DND-41 (cell line): ENCODE measurements at regions not wholly inside any gene's neighbourhood (a gene's known extent, or its start where the extent isn't known, plus 50 kb on each side); places are given as distances from the start of the nearest gene placed in this dataset.

Source experiments
- ATAC-seq: fragments of 200-7000 bp; cut with Tn5 transposase; 3 replicates; pipeline ENCODE4 v1.9.1; 2021; ENCODE audit warnings: low read depth; ENCODE audit not compliant: insufficient read depth
- DNase-seq: peaks from one replicate; pipeline ENCODE4 v3.0.0-alpha.2; 2020
- H2AFZ ChIP-seq: 2 replicates; pipeline ENCODE4 v1.6.0; 2012; ENCODE audit warnings: low read depth, low read length
- H3K27ac ChIP-seq: 2 replicates; pipeline ENCODE4 v1.5.1; 2012; ENCODE audit warnings: low read length, inconsistent platforms
- H3K27me3 ChIP-seq: fragments of 200-600 bp; sonication (generic); 2 replicates; pipeline ENCODE4 v1.6.0; 2012; ENCODE audit warnings: low read length, mild to moderate bottlenecking, inconsistent platforms; ENCODE audit not compliant: insufficient read depth, poor library complexity
- H3K36me3 ChIP-seq: 2 replicates; pipeline ENCODE4 v1.5.1; 2012; ENCODE audit warnings: low read length, inconsistent platforms; ENCODE audit not compliant: insufficient read depth
- H3K4me1 ChIP-seq: 2 replicates; pipeline ENCODE4 v1.5.1; 2012; ENCODE audit warnings: mild to moderate bottlenecking, low read length; ENCODE audit not compliant: insufficient read depth
- H3K4me2 ChIP-seq: 2 replicates; pipeline ENCODE4 v1.6.0; 2012; ENCODE audit warnings: mild to moderate bottlenecking, moderate library complexity, low read length, inconsistent platforms; ENCODE audit not compliant: insufficient read depth
- H3K4me3 ChIP-seq, 2 experiments: fragments of 200-600 bp in 1 of 2; shearing (Covaris generic) in 1 of 2; 2 replicates each; pipeline ENCODE4 v1.5.1; 2012 to 2016; ENCODE audit warnings: inconsistent platforms in 2 of 2, low read length in 2 of 2, mild to moderate bottlenecking in 2 of 2, low read depth in 1 of 2, moderate library complexity in 1 of 2
- H3K79me2 ChIP-seq: 2 replicates; pipeline ENCODE4 v1.6.0; 2012; ENCODE audit warnings: low read length, inconsistent platforms; ENCODE audit not compliant: insufficient read depth
- H3K9ac ChIP-seq: 2 replicates; pipeline ENCODE4 v1.6.0; 2012; ENCODE audit warnings: low read depth, mild to moderate bottlenecking, inconsistent platforms, low read length, moderate library complexity
- H3K9me3 ChIP-seq: 2 replicates; pipeline ENCODE4 v1.5.1; 2012; ENCODE audit warnings: low read length, moderate library complexity, mild to moderate bottlenecking, inconsistent platforms; ENCODE audit not compliant: insufficient read depth, severe bottlenecking
- H4K20me1 ChIP-seq: 2 replicates; pipeline ENCODE4 v1.6.0; 2012; ENCODE audit warnings: low read length; ENCODE audit not compliant: insufficient read depth
- EZH2 ChIP-seq: IDR thresholded peaks from 3 replicates; pipeline ENCODE4 v1.6.1; 2012; ENCODE audit warnings: borderline replicate concordance, low read depth, mild to moderate bottlenecking, moderate library complexity, low read length, inconsistent platforms; ENCODE audit not compliant: severe bottlenecking
- TF ChIP-seq, protein P1 (sequence below): IDR thresholded peaks from 2 replicates; pipeline ENCODE4 v1.5.1; 2012; ENCODE audit warnings: borderline replicate concordance, low read length, moderate library complexity, mild to moderate bottlenecking; ENCODE audit not compliant: poor library complexity, severe bottlenecking; ENCODE audit errors: extremely low read depth

DNA sequence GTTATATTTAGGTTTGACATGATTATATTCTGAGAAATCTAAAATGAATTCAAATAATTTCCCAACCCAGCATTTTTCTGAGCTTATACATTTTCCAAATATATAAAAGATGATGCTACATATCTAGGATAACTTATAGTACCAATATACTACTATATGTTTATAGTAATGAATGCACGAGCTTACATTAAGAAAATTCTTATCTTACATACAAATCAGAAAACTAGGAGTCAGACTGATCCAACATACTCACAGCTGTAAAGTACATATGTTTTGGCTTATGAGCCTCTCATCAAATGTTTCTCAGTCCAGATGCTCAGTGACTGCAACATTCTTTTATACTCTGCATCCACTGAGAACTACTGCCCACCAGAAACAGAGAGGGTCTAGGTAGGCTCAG is 491.3 kb upstream of the KLF12 start:
- no peak overlapping the region for H3K9ac ChIP-seq
- H3K79me2 ChIP-seq, result no peaks in the 10 kb centered on the region
- H3K27ac ChIP-seq, result no peak overlapping the region
- no peak overlapping the region for H3K4me3 ChIP-seq
- H3K9me3 ChIP-seq, result no peaks in the 10 kb centered on the region
- no peak overlapping the region for H2AFZ ChIP-seq
- no peaks in the 10 kb centered on the region for H3K4me1 ChIP-seq
- H3K36me3 ChIP-seq, result no peaks in the 10 kb centered on the region
- no peaks in the 10 kb centered on the region for H4K20me1 ChIP-seq
- H3K27me3 ChIP-seq, result no peaks in the 10 kb centered on the region
- TF ChIP-seq, protein P1, sequence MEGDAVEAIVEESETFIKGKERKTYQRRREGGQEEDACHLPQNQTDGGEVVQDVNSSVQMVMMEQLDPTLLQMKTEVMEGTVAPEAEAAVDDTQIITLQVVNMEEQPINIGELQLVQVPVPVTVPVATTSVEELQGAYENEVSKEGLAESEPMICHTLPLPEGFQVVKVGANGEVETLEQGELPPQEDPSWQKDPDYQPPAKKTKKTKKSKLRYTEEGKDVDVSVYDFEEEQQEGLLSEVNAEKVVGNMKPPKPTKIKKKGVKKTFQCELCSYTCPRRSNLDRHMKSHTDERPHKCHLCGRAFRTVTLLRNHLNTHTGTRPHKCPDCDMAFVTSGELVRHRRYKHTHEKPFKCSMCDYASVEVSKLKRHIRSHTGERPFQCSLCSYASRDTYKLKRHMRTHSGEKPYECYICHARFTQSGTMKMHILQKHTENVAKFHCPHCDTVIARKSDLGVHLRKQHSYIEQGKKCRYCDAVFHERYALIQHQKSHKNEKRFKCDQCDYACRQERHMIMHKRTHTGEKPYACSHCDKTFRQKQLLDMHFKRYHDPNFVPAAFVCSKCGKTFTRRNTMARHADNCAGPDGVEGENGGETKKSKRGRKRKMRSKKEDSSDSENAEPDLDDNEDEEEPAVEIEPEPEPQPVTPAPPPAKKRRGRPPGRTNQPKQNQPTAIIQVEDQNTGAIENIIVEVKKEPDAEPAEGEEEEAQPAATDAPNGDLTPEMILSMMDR, result no peak
- TF ChIP-seq EZH2, result no peak
- no peak for DNase-seq
- no peak overlapping the region for H3K4me2 ChIP-seq
- no peak for ATAC-seq

DNA sequence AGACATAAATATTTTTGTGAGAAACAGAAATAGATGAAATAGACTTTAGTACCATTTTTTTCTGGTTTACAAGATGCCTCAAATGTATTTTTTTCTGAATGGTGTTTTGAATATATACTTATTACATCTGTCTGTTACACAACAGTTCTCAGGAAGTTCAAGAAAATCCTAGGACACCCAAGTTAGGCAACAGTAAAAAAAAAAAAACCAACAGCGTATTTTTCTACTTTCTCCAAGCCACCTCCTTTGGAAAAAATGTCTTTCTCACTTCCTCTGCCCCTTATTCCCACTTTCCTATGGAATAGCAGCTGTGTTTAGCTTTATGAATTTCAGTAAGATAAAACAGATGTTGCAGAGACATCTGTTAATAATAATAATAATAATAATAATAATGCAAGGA is 489.6 kb upstream of the KLF12 start:
- no peaks in the 10 kb centered on the region for H3K79me2 ChIP-seq
- no peak overlapping the region for H2AFZ ChIP-seq
- TF ChIP-seq, protein P1, result no peak
- TF ChIP-seq EZH2, result no peak
- DNase-seq (no peak), ATAC-seq (no peak)
- no peak overlapping the region for H3K9ac ChIP-seq
- no peak overlapping the region for H3K4me2 ChIP-seq
- no peaks in the 10 kb centered on the region for H4K20me1 ChIP-seq
- H3K27ac ChIP-seq, result no peak overlapping the region
- H3K27me3 ChIP-seq, result no peaks in the 10 kb centered on the region
- no peaks in the 10 kb centered on the region for H3K9me3 ChIP-seq
- no peaks in the 10 kb centered on the region for H3K4me1 ChIP-seq
- no peak overlapping the region for H3K4me3 ChIP-seq
- no peaks in the 10 kb centered on the region for H3K36me3 ChIP-seq

DNA sequence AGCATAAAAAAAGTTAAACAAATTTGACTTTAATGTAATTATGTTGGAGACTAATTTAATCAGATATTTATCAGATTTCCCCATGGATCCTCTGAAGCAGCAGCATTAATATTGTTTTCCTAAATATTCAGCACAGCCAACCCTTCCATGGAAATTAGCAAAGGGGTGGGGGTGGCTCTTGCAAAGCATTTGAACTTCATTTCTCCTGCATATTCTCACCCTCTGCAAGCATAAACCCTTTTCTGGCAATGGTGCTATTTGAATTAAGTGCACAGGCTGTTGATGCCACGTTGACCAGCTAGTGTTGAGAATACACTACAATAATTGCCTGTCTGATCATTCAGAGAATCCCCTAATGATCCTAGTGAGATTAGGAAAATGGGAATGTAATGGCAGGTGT is 488.1 kb upstream of the KLF12 start:
- Histone ChIP-seq H3K36me3 (no peaks in the 10 kb centered on the region), H3K9ac (no peak overlapping the region), H2AFZ (no peak overlapping the region), H3K4me3 (no peak overlapping the region), H3K79me2 (no peaks in the 10 kb centered on the region), H3K27ac (no peak overlapping the region), H3K4me1 (no peaks in the 10 kb centered on the region), H3K9me3 (no peaks in the 10 kb centered on the region), H3K27me3 (no peaks in the 10 kb centered on the region), H4K20me1 (no peaks in the 10 kb centered on the region), H3K4me2 (no peak overlapping the region)
- DNase-seq (no peak), ATAC-seq (no peak)
- TF ChIP-seq, protein P1, result no peak

DNA sequence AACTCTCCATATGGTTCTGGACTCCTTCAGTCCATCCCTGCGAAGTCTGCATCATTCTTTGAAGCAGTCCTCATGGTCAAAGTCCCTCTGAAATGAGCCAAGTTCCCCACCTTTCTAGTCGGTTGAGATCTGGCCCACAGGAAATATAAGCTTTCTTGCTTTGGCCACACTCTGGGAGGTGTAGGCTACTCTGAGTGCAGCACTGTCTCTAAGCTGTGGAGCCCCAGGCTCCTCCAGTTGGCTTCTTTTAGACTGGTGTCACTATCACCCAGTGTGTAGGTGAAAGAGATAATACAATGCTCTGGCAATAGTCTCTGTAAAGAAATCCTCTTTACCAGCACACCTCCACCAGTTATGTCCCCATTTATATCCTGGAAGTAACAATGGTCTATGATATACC is 486.5 kb upstream of the KLF12 start:
- DNase-seq (no peak), ATAC-seq (no peak)
- Histone ChIP-seq H3K4me3 (no peak overlapping the region), H2AFZ (no peak overlapping the region), H3K36me3 (no peaks in the 10 kb centered on the region), H4K20me1 (no peaks in the 10 kb centered on the region), H3K27ac (no peak overlapping the region), H3K9ac (no peak overlapping the region), H3K4me2 (no peak overlapping the region), H3K9me3 (no peaks in the 10 kb centered on the region), H3K4me1 (no peaks in the 10 kb centered on the region), H3K27me3 (no peaks in the 10 kb centered on the region), H3K79me2 (no peaks in the 10 kb centered on the region)
- no peak for TF ChIP-seq EZH2
- TF ChIP-seq, protein P1, result no peak
